PC-9 (cell line): ENCODE measurements at regions not wholly inside any gene's neighbourhood (a gene's known extent, or its start where the extent isn't known, plus 50 kb on each side); places are given as distances from the start of the nearest gene placed in this dataset.

Experiments
- BruUV-seq: library from RNA; stranded (reverse); fragments of 400-500 nt; replicated peaks from 2 replicates; lab custom pipeline; 2021; lab: Mats Ljungman, UMichigan
- CTCF ChIA-PET: fragments of 300-600 bp; sonication (Branson Sonifier 250); formaldehyde crosslinking; loops from one replicate; lab custom pipeline; 2022; ENCODE audit warnings: antibody characterized with exemption; lab: Charles Lee
- POLR2A ChIA-PET: fragments of 300-600 bp; sonication (Branson Sonifier 250); formaldehyde crosslinking; loops from one replicate; lab custom pipeline; 2022; ENCODE audit warnings: antibody characterized with exemption; ENCODE audit not compliant: unreplicated experiment; lab: Charles Lee
- DNase-seq, 2 experiments: peaks; one replicate each; pipeline versions ENCODE4 v3.0.0 to v3.0.0-alpha.2; 2015 to 2022; ENCODE audit warnings: mixed read lengths in 1 of 2
- H2AFZ ChIP-seq: fragments of 200-600 bp; sonication (generic); 2 replicates; pipeline ENCODE4 v1.8.1; 2017; ENCODE audit warnings: antibody characterized with exemption
- H3F3A ChIP-seq: fragments of 200-600 bp; sonication (generic); 2 replicates; pipeline ENCODE4 v1.8.1; 2017; ENCODE audit warnings: antibody characterized with exemption, mild to moderate bottlenecking, low read depth; ENCODE audit not compliant: insufficient read depth
- H3K27ac ChIP-seq: fragments of 200-600 bp; sonication (generic); 2 replicates; pipeline ENCODE4 v1.6.1; 2016; ENCODE audit warnings: mixed run types
- H3K27me3 ChIP-seq: fragments of 200-600 bp; sonication (generic); 2 replicates; pipeline ENCODE4 v1.6.1; 2016; ENCODE audit warnings: low read depth, mixed run types; ENCODE audit not compliant: insufficient read depth
- H3K36me3 ChIP-seq: fragments of 200-600 bp; sonication (generic); 2 replicates; pipeline ENCODE4 v1.6.1; 2016; ENCODE audit warnings: low read depth, mixed run types
- H3K4me1 ChIP-seq: fragments of 200-600 bp; sonication (generic); replicated peaks from 2 replicates; pipeline ENCODE4 v1.6.1; 2016; ENCODE audit warnings: mixed run types; ENCODE audit not compliant: insufficient read depth
- H3K4me2 ChIP-seq: fragments of 200-600 bp; sonication (generic); 2 replicates; pipeline ENCODE4 v1.6.1; 2017; ENCODE audit warnings: mixed run types
- H3K4me3 ChIP-seq: fragments of 200-600 bp; sonication (generic); 2 replicates; pipeline ENCODE4 v1.6.1; 2016; ENCODE audit warnings: mixed run types
- H3K79me2 ChIP-seq: fragments of 200-600 bp; sonication (generic); 2 replicates; pipeline ENCODE4 v1.6.1; 2017; ENCODE audit warnings: low read depth, mixed run types
- H3K9me2 ChIP-seq: fragments of 200-600 bp; sonication (generic); 2 replicates; pipeline ENCODE4 v1.8.1; 2017; ENCODE audit warnings: mild to moderate bottlenecking; ENCODE audit not compliant: insufficient read depth
- H3K9me3 ChIP-seq: fragments of 200-600 bp; sonication (generic); 2 replicates; pipeline ENCODE4 v1.8.1; 2016; ENCODE audit warnings: low read depth; ENCODE audit not compliant: insufficient read depth
- H4K20me1 ChIP-seq: fragments of 200-600 bp; sonication (generic); 2 replicates; pipeline ENCODE4 v1.8.1; 2017; ENCODE audit not compliant: insufficient read depth
- CTCF ChIP-seq: fragments of 200-600 bp; sonication (generic); conservative IDR thresholded peaks from 2 replicates; pipeline ENCODE4 v1.6.1; 2017; ENCODE audit warnings: mixed run types, antibody characterized with exemption, mild to moderate bottlenecking, moderate library complexity
- EZH2 ChIP-seq: fragments of 200-600 bp; sonication (generic); IDR thresholded peaks from 2 replicates; pipeline ENCODE4 v1.8.0; 2017; ENCODE audit warnings: antibody characterized with exemption, low read depth
- intact Hi-C: fragments of 100-400 bp; cut with micrococcal nuclease; formaldehyde crosslinking; loops from one replicate; pipeline ENCODE4 v1.10.0; 2022; ENCODE audit not compliant: unreplicated experiment

GRCh38 chr2:118731413-118731812, 116.0 kb downstream of the EN1 start:
- CTCF ChIA-PET: interaction anchor here (0.7 kb wide), 1 partner anchor 283 kb away, joined by 3 read pairs; no protein-coding TSS in a partner anchor
- no peaks in the 10 kb centered on the region for H3K4me1 ChIP-seq
- no peaks in the 10 kb centered on the region for H3K9me2 ChIP-seq
- TF ChIP-seq EZH2: no peak
- TF ChIP-seq CTCF: no peak
- no peaks in the 10 kb centered on the region for H4K20me1 ChIP-seq
- no peak overlapping the region for H3K27ac ChIP-seq
- BruUV-seq: no TSS peak
- no peaks in the 10 kb centered on the region for H3F3A ChIP-seq
- H3K27me3 ChIP-seq: no peaks in the 10 kb centered on the region
- no peak overlapping the region for H3K4me3 ChIP-seq
- intact Hi-C loops: no loop called here
- no peaks in the 10 kb centered on the region for H3K79me2 ChIP-seq
- H3K4me2 ChIP-seq: no peak overlapping the region
- no peak for DNase-seq
- POLR2A ChIA-PET: no interaction called here
- H3K36me3 ChIP-seq: no peaks in the 10 kb centered on the region
- no peak overlapping the region for H2AFZ ChIP-seq
- H3K9me3 ChIP-seq: peaks cover 3% of the 10 kb centered on the region; the same call in 1 of the 2 replicates

- intact Hi-C loops: no loop called here
Measured at GRCh38 chr2:118730405-118730804, 117.0 kb downstream of the EN1 start.

GRCh38 chr2:118729760-118730159, 117.7 kb downstream of the EN1 start:
- Histone ChIP-seq H3K27me3 (no peaks in the 10 kb centered on the region), H3K79me2 (no peaks in the 10 kb centered on the region), H3K4me1 (no peaks in the 10 kb centered on the region), H3F3A (no peaks in the 10 kb centered on the region), H3K9me2 (no peaks in the 10 kb centered on the region), H2AFZ (no peak overlapping the region), H3K4me2 (no peak overlapping the region), H3K9me3 (peaks cover 3% of the 10 kb centered on the region; the same call in 1 of the 2 replicates), H4K20me1 (no peaks in the 10 kb centered on the region), H3K27ac (no peak overlapping the region), H3K36me3 (no peaks in the 10 kb centered on the region), H3K4me3 (no peak overlapping the region)
- TF ChIP-seq CTCF (no peak), EZH2 (no peak)
- intact Hi-C loops: no loop called here
- POLR2A ChIA-PET: no interaction called here
- no peak for DNase-seq
- CTCF ChIA-PET: no interaction called here
- BruUV-seq: no TSS peak

More at GRCh38 chr2:118730405-118730804, 117.0 kb downstream of the EN1 start:
- no TSS peak for BruUV-seq
- Histone ChIP-seq H3K4me3 (no peak overlapping the region), H3K4me2 (no peak overlapping the region), H3K4me1 (no peaks in the 10 kb centered on the region), H3F3A (no peaks in the 10 kb centered on the region), H3K36me3 (no peaks in the 10 kb centered on the region), H3K79me2 (no peaks in the 10 kb centered on the region), H3K9me2 (no peaks in the 10 kb centered on the region), H2AFZ (no peak overlapping the region), H3K9me3 (peaks cover 3% of the 10 kb centered on the region; the same call in 1 of the 2 replicates), H3K27ac (no peak overlapping the region), H3K27me3 (no peaks in the 10 kb centered on the region), H4K20me1 (no peaks in the 10 kb centered on the region)
- ChIA-PET POLR2A (no interaction called here), CTCF (no interaction called here)
- TF ChIP-seq EZH2 (no peak), CTCF (no peak)
- DNase-seq: no peak
